A549 (cell line): ENCODE measurements at regions not wholly inside any gene's neighbourhood (a gene's known extent, or its start where the extent isn't known, plus 50 kb on each side); places are given as distances from the start of the nearest gene placed in this dataset.

ENCODE experiments used
- ATAC-seq, 2 experiments: fragments of 200-7000 bp in 1 of 2; fragments of >200 bp in 1 of 2; cut with Nextera tagmentation in 1 of 2; cut with Tn5 transposase in 1 of 2; 3 replicates each; pipeline versions ENCODE4 v1.8.0 to v1.9.1; 2018 to 2020; ENCODE audit warnings: mild to moderate bottlenecking in 1 of 2, moderate library complexity in 1 of 2
- CTCF ChIA-PET: fragments of 300-600 bp; sonication (Branson Sonifier 250); formaldehyde crosslinking; extraction: SDS; loops from one replicate; lab custom pipeline; 2021; ENCODE audit warnings: antibody characterized with exemption, inconsistent platforms; lab: Yijun Ruan, JAX
- POLR2A ChIA-PET: fragments of 350-600 bp; formaldehyde crosslinking; extraction: SDS; loops from one replicate; lab custom pipeline; 2021; ENCODE audit warnings: antibody characterized with exemption, inconsistent platforms; lab: Yijun Ruan, JAX
- DNase-seq, 2 experiments: peaks; one replicate each; pipeline versions ENCODE4 v3.0.0 to v3.0.0-alpha.2; 2011 to 2016; ENCODE audit warnings: low read depth in 1 of 2, low spot score in 1 of 2
- FAIRE-seq: peaks from 2 replicates; lab custom pipeline; 2011; peaks lifted over from hg19 to GRCh38; lab: Jason Lieb, UNC
- H3K27ac ChIP-seq, 2 experiments: fragments of >200 bp; sonication (Bioruptor Twin); formaldehyde crosslinking; 3 replicates each; pipeline ENCODE4 v1.5.1; 2016 to 2017
- H3K4me1 ChIP-seq: fragments of >200 bp; sonication (Bioruptor Twin); formaldehyde crosslinking; 3 replicates; pipeline ENCODE4 v1.6.1; 2016
- H3K4me2 ChIP-seq: fragments of >200 bp; sonication (Bioruptor Twin); formaldehyde crosslinking; 3 replicates; pipeline ENCODE4 v1.6.1; 2016
- H3K4me3 ChIP-seq: fragments of >200 bp; sonication (Bioruptor Twin); formaldehyde crosslinking; 3 replicates; pipeline ENCODE4 v1.5.1; 2016
- H3K9me3 ChIP-seq: fragments of >200 bp; sonication (Bioruptor Twin); formaldehyde crosslinking; 3 replicates; pipeline ENCODE4 v1.6.1; 2016
- CBX2 ChIP-seq: fragments of 200-600 bp; sonication (generic); IDR thresholded peaks from 2 replicates; pipeline ENCODE4 v1.6.1; 2016; ENCODE audit warnings: low read depth, mild to moderate bottlenecking, borderline replicate concordance
- CEBPB ChIP-seq, 2 experiments: fragments of >200 bp in 1 of 2; sonication (Bioruptor Twin) in 1 of 2; formaldehyde crosslinking in 1 of 2; IDR thresholded peaks; 2 replicates each; pipeline ENCODE4 v1.6.1; 2012 to 2016
- CHD2 ChIP-seq: fragments of 150-350 bp; IDR thresholded peaks from 2 replicates; pipeline ENCODE4 v1.6.1; 2014; ENCODE audit warnings: low read length; ENCODE audit not compliant: partially characterized antibody
- CHD4 ChIP-seq: fragments of 200-600 bp; sonication (generic); IDR thresholded peaks from 2 replicates; pipeline ENCODE4 v1.6.1; 2016; ENCODE audit warnings: antibody characterized with exemption, mild to moderate bottlenecking, borderline replicate concordance
- EHMT2 ChIP-seq: fragments of 200-600 bp; sonication (generic); IDR thresholded peaks from 2 replicates; pipeline ENCODE4 v1.6.1; 2016; ENCODE audit warnings: antibody characterized with exemption, low read depth, mild to moderate bottlenecking, moderate library complexity
- EP300 ChIP-seq, 2 experiments: fragments of >200 bp; sonication (Bioruptor Twin); formaldehyde crosslinking; IDR thresholded peaks; 2 replicates in 1 of 2; 3 replicates in 1 of 2; pipeline ENCODE4 v1.6.1; 2016 to 2017
- FOXS1 ChIP-seq: fragments of 250-450 bp; sonication (Bioruptor Pico); IDR thresholded peaks from 2 replicates; pipeline ENCODE4 v1.5.0; 2020; ENCODE audit warnings: mild to moderate bottlenecking, moderate library complexity
- HEYL ChIP-seq: fragments of 250-450 bp; sonication (Bioruptor Pico); IDR thresholded peaks from 2 replicates; pipeline ENCODE4 v1.8.0; 2021; ENCODE audit warnings: mild to moderate bottlenecking, moderate library complexity
- HOXA7 ChIP-seq: fragments of 250-450 bp; sonication (Bioruptor Pico); IDR thresholded peaks from 2 replicates; pipeline ENCODE4 v1.5.0; 2020; ENCODE audit warnings: mild to moderate bottlenecking, moderate library complexity
- HOXB13 ChIP-seq: fragments of 250-450 bp; sonication (Bioruptor Pico); IDR thresholded peaks from 2 replicates; pipeline ENCODE4 v1.5.0; 2020; ENCODE audit warnings: low read depth, mild to moderate bottlenecking, moderate library complexity
- HOXB5 ChIP-seq: fragments of 250-450 bp; sonication (Bioruptor Pico); IDR thresholded peaks from 2 replicates; pipeline ENCODE4 v1.5.0; 2020; ENCODE audit warnings: mild to moderate bottlenecking, moderate library complexity
- JUN ChIP-seq, 2 experiments: fragments of >200 bp; sonication (Bioruptor Twin); formaldehyde crosslinking; IDR thresholded peaks; 2 replicates in 1 of 2; 3 replicates in 1 of 2; pipeline ENCODE4 v1.6.1; 2016 to 2017
- KDM1A ChIP-seq: fragments of 200-600 bp; sonication (generic); IDR thresholded peaks from 2 replicates; pipeline ENCODE4 v1.6.1; 2016; ENCODE audit warnings: low read depth, mild to moderate bottlenecking
- MAFK ChIP-seq: fragments of 450-650 bp; IDR thresholded peaks from 2 replicates; pipeline ENCODE4 v1.6.1; 2014; ENCODE audit not compliant: partially characterized antibody
- PBX3 ChIP-seq: IDR thresholded peaks from 2 replicates; pipeline ENCODE4 v1.6.1; 2012
- PHF8 ChIP-seq: fragments of 200-600 bp; sonication (generic); IDR thresholded peaks from 2 replicates; pipeline ENCODE4 v1.6.1; 2016; ENCODE audit warnings: low read depth, mild to moderate bottlenecking, antibody characterized with exemption, moderate library complexity, borderline replicate concordance
- RFX5 ChIP-seq: fragments of 450-650 bp; IDR thresholded peaks from 2 replicates; pipeline ENCODE4 v1.7.1; 2014; ENCODE audit warnings: antibody characterized with exemption, mild to moderate bottlenecking, moderate library complexity
- RNF2 ChIP-seq: fragments of 200-600 bp; sonication (generic); IDR thresholded peaks from 2 replicates; pipeline ENCODE4 v1.6.1; 2016; ENCODE audit warnings: low read depth, mild to moderate bottlenecking, antibody characterized with exemption, moderate library complexity, borderline replicate concordance
- SMC3 ChIP-seq: fragments of >200 bp; sonication (Bioruptor Twin); formaldehyde crosslinking; IDR thresholded peaks from 3 replicates; pipeline ENCODE4 v1.6.1; 2018; ENCODE audit warnings: inconsistent platforms
- ZNF302 ChIP-seq: fragments of 250-450 bp; sonication (Bioruptor Pico); IDR thresholded peaks from 2 replicates; pipeline ENCODE4 v1.9.0; 2021; ENCODE audit warnings: inconsistent platforms, mild to moderate bottlenecking, moderate library complexity
- WGBS: methylation state at CpG from one replicate; pipeline ENCODE4 v1.1.6; 2017; ENCODE audit errors: missing lambda C conversion rate; 5-methylcytosine and 5-hydroxymethylcytosine counted together
- TF ChIP-seq, protein P1 (sequence below): fragments of 200-600 bp; sonication (generic); IDR thresholded peaks from 2 replicates; pipeline ENCODE4 v1.6.1; 2016; ENCODE audit warnings: antibody characterized with exemption, mild to moderate bottlenecking, moderate library complexity
- TF ChIP-seq, protein P2 (sequence below): fragments of 150-350 bp; IDR thresholded peaks from 2 replicates; pipeline ENCODE4 v1.6.1; 2014; ENCODE audit warnings: low read depth, mild to moderate bottlenecking, low read length

GRCh38 chr4:126037231-126037630 is 722.5 kb downstream of the FAT4 start:
- TF ChIP-seq ZNF302, result no peak
- no peak for TF ChIP-seq FOXS1 (CRISPR knock-in tag)
- TF ChIP-seq, protein P1, sequence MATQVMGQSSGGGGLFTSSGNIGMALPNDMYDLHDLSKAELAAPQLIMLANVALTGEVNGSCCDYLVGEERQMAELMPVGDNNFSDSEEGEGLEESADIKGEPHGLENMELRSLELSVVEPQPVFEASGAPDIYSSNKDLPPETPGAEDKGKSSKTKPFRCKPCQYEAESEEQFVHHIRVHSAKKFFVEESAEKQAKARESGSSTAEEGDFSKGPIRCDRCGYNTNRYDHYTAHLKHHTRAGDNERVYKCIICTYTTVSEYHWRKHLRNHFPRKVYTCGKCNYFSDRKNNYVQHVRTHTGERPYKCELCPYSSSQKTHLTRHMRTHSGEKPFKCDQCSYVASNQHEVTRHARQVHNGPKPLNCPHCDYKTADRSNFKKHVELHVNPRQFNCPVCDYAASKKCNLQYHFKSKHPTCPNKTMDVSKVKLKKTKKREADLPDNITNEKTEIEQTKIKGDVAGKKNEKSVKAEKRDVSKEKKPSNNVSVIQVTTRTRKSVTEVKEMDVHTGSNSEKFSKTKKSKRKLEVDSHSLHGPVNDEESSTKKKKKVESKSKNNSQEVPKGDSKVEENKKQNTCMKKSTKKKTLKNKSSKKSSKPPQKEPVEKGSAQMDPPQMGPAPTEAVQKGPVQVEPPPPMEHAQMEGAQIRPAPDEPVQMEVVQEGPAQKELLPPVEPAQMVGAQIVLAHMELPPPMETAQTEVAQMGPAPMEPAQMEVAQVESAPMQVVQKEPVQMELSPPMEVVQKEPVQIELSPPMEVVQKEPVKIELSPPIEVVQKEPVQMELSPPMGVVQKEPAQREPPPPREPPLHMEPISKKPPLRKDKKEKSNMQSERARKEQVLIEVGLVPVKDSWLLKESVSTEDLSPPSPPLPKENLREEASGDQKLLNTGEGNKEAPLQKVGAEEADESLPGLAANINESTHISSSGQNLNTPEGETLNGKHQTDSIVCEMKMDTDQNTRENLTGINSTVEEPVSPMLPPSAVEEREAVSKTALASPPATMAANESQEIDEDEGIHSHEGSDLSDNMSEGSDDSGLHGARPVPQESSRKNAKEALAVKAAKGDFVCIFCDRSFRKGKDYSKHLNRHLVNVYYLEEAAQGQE, result no peak
- no peak for TF ChIP-seq MAFK
- no peak for TF ChIP-seq SMC3
- no peak for TF ChIP-seq HEYL (CRISPR knock-in tag)
- no peak for TF ChIP-seq RFX5
- no peak for TF ChIP-seq HOXA7 (CRISPR knock-in tag)
- no peak overlapping the region for H3K4me2 ChIP-seq
- DNase-seq (no peak), FAIRE-seq (no peak), ATAC-seq (no peak)
- 30% methylated on average over 2 of the region's 2 CpGs for WGBS
- ChIA-PET CTCF (no interaction called here), POLR2A (no interaction called here)
- H3K27ac ChIP-seq, result no peak overlapping the region
- no peak overlapping the region for H3K4me3 ChIP-seq
- H3K9me3 ChIP-seq, result no peaks in the 10 kb centered on the region
- no peaks in the 10 kb centered on the region for H3K4me1 ChIP-seq

DNA sequence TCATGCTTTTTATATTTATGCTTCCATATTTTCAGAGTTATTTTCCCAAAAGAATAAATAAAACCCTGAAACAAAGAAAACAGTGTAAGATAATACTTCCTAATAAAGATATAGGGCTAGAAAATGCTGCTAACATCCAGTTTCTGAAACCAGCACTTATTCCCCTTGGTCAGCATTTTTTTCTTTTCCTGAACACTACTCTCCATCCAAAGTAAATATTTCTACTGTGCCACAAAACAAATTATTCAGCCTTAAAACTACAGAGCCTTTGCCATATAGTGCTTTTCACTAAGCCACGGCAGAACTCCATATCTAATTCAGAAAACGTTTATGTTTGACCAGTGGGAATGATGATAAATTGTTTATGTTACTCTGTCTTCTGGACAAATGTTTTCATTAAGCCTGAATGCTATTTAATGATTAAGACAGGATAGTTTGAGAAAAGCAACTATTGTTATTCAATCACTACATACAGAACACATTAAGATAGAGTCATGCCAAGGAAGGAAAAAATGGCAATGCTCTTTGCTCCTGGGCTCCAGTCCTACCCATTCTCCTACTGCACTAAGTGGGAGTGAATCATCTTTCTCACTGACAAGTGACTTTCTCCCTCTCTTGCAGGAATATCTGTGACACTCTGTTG is 723.9 kb downstream of the FAT4 start:
- Histone ChIP-seq H3K4me3 (no peak overlapping the region), H3K4me2 (no peak overlapping the region), H3K4me1 (no peaks in the 10 kb centered on the region), H3K27ac (no peak overlapping the region), H3K9me3 (no peaks in the 10 kb centered on the region)
- 0% methylated on average over 2 of the region's 2 CpGs for WGBS
- ATAC-seq (no peak), FAIRE-seq (no peak), DNase-seq (no peak)
- CTCF ChIA-PET, result no interaction called here
- peak; percentile 62 for TF ChIP-seq MAFK
- no peak for TF ChIP-seq FOXS1 (CRISPR knock-in tag)
- POLR2A ChIA-PET, result no interaction called here

DNA sequence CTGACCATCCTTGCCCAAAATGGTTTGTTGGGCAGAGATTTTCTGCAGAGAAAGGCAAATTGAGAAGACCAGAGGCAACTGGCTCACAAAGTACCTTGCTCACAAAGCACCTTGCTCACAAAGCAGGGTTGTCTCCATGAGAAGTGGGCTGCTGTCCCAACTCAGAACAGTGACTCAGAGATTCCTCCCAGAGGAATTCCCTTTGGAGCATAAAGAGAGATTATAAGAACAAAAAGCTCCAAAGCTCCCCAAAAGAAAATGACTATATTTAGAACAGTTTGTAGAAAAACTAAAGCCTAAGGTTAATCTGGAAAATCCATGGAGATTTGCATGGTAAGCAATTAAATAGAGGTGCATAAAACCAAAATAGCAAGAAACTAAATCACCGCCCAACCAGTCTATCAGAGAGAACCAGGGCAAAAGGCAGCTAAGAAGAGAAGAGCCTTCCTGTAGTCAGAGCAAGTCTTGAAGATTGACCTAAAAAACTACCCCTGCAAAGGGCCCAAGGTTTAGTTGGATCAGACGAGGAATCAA is 731.4 kb downstream of the FAT4 start:
- DNase-seq, result no peak
- no peak for FAIRE-seq
- H3K27ac ChIP-seq, result no peak overlapping the region
- H3K4me3 ChIP-seq, result no peak overlapping the region
- H3K4me1 ChIP-seq, result no peaks in the 10 kb centered on the region
- POLR2A ChIA-PET, result no interaction called here
- 53% methylated on average over 2 of the region's 2 CpGs for WGBS
- H3K9me3 ChIP-seq, result no peaks in the 10 kb centered on the region
- no peak for TF ChIP-seq HOXB13 (CRISPR knock-in tag)
- TF ChIP-seq CBX2, result no peak
- TF ChIP-seq HOXB5, result no peak
- no peak for TF ChIP-seq RFX5
- TF ChIP-seq PHF8, result no peak
- no peak for TF ChIP-seq JUN (IDR thresholded peaks at IDR 0.05)
- TF ChIP-seq CEBPB (IDR thresholded peaks at IDR 0.05), result no peak
- no peak for TF ChIP-seq PBX3
- no peak for TF ChIP-seq EHMT2
- no peak for TF ChIP-seq CHD4
- no peak for TF ChIP-seq CHD2
- TF ChIP-seq EP300 (IDR thresholded peaks at IDR 0.05), result no peak
- TF ChIP-seq, protein P2, sequence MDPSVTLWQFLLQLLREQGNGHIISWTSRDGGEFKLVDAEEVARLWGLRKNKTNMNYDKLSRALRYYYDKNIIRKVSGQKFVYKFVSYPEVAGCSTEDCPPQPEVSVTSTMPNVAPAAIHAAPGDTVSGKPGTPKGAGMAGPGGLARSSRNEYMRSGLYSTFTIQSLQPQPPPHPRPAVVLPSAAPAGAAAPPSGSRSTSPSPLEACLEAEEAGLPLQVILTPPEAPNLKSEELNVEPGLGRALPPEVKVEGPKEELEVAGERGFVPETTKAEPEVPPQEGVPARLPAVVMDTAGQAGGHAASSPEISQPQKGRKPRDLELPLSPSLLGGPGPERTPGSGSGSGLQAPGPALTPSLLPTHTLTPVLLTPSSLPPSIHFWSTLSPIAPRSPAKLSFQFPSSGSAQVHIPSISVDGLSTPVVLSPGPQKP, result no peak
- no peak for TF ChIP-seq RNF2
- TF ChIP-seq KDM1A, result no peak
- CTCF ChIA-PET, result no interaction called here
- no peak for ATAC-seq
- H3K4me2 ChIP-seq, result no peak overlapping the region
